Erythroblast (primary cell): ENCODE measurements at regions not wholly inside any gene's neighbourhood (a gene's known extent, or its start where the extent isn't known, plus 50 kb on each side); places are given as distances from the start of the nearest gene placed in this dataset.

Experiments
- DNase-seq, 2 experiments: peaks; one replicate each; lab custom pipeline; 2025; lab: John Stamatoyannopoulos, UW
- GATA1 ChIP-seq: IDR thresholded peaks from 2 replicates; pipeline ENCODE4 v1.6.1; 2011; ENCODE audit warnings: low read depth, mild to moderate bottlenecking, control low read depth, low read length, moderate library complexity
- POLR2A ChIP-seq: IDR thresholded peaks from 2 replicates; pipeline ENCODE4 v1.6.1; 2011; ENCODE audit warnings: mild to moderate bottlenecking, low read length

DNA sequence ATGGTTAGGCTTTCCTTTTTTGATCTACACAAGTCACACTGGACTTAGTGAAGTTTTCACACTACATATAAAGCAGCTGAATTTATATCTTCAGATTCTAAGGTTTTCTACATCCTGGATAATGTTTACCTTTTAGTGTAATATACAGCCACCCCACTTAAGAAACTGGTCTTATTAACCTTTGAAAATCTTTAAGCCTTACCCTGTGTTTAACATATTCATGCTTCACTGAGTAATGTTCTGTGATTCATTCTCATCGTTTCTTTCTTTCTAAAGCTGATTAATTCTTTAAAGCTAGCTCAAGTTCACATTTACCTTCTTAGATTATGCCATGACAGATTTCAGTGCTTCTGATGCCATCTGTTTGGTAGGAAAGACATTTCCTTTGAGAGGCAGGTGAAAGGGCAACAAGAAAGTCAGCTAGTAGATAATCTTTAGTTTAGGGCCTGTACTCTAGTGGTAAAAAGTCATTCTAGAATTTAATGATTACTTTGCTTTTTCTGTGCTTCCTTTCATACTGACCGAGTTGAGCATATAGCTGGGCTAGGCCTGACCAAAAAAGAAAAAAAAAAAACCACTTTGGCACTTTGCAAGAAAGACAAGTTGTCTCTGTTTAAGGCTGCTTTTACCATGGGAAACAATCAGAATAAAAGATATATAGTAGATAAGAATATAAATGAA lies 690.9 kb upstream of the FBXO33 start:
- no peak for DNase-seq
- no peak for TF ChIP-seq GATA1
- TF ChIP-seq POLR2A: no peak

- TF ChIP-seq POLR2A (no peak), GATA1 (no peak)
- DNase-seq: no peak
Observed at GRCh38 chr14:40119765-40120164, 687.5 kb upstream of the FBXO33 start.

DNA sequence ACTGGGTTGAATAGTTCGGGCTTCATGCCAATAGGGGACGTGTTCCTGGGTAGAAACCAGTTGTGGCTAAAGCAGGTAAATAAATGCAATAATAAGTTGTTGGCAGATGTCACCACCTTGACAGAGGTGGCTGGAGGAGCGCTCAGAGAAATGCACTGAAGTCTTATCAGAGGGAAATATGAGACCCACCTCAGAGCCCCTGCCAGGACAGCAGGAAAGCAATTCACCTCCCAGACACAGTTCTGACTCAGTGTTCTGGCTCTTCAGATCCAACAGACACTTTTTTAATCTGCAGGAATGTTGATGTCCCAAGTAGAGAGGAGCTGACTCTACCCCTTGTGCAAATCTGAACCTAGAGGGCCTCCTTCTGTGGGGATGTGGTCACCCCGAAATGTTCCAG lies 687.1 kb upstream of the FBXO33 start:
- no peak for DNase-seq
- TF ChIP-seq GATA1 (no peak), POLR2A (no peak)

GRCh38 chr14:40115583-40115982 lies 683.4 kb upstream of the FBXO33 start:
- no peak for TF ChIP-seq GATA1
- no peak for TF ChIP-seq POLR2A
- DNase-seq: no peak

DNA sequence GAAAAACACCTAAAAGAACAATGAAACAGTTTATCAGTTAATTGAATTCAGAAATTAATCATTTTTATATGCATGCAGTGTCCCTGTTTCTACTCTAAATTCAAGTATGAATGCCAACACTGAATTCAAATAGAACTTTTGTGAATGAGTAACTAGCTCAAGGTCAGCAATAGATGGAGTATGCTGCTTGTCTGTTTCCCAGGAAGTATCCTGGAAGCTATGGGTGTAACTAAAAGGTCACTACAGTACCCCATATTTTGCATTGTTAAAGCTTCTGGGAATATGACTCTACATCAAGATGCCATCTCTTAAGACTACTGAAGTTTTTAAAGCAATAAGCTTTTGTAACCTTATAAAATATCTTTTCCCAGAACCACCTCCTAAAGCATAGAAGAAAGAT lies 681.4 kb upstream of the FBXO33 start:
- no peak for DNase-seq
- no peak for TF ChIP-seq POLR2A
- TF ChIP-seq GATA1: no peak

DNA sequence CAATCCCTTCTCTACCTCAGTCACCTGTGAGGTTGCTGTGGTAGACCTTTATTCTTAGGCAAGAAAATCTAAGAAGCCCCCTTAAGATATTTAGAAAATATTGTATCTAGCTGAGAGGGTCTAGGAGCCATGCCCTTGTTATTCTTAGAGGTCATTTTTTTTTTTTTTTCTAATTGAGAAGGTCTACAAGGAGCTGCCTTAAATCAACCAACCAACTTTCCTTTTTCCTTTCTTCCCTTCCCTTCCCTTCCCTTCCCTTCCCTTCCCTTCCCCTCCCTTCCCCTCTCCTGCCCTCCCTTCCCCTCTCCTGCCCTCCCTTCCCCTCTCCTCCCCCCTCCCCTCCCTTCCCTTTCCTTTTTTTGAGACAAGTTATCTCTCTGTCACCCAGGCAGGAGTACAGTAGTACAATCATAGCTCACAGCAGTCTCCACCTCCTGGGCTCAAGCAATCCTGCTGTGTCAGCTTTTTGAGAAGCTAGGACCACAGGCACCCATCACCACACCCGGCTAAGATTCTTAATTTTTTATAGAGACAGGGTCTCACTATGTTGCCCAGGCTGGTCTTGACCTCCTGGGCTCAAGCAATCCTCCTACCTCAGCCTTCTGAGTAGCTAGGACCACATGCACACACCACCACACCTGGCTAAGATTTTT lies 668.4 kb upstream of the FBXO33 start:
- no peak for TF ChIP-seq POLR2A
- no peak for TF ChIP-seq GATA1
- DNase-seq: no peak

GRCh38 chr14:40099316-40099715 lies 667.1 kb upstream of the FBXO33 start:
- TF ChIP-seq POLR2A: no peak
- no peak for TF ChIP-seq GATA1
- no peak for DNase-seq

GRCh38 chr14:40098468-40098867 lies 666.2 kb upstream of the FBXO33 start:
- no peak for TF ChIP-seq GATA1
- no peak for TF ChIP-seq POLR2A
- no peak for DNase-seq

DNA sequence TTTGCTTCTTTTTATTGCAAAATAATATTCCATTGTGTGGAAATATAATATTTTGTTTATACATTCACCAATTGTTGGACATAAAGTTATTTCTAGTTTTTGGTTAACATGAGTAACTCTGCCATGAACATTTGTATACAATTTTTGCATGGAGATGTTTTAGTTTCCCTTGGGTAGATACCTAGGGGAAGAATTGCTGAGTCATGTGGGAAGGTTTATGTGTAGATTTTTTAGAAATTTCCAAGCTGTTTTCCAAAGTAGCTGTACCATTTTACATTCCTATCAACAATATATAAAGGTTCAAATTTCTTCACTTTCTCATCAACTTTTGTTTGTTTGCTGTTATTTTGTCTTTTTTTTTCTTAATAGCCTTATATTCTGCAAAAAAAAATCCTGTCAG lies 664.7 kb upstream of the FBXO33 start:
- no peak for DNase-seq
- TF ChIP-seq GATA1: no peak
- no peak for TF ChIP-seq POLR2A

DNA sequence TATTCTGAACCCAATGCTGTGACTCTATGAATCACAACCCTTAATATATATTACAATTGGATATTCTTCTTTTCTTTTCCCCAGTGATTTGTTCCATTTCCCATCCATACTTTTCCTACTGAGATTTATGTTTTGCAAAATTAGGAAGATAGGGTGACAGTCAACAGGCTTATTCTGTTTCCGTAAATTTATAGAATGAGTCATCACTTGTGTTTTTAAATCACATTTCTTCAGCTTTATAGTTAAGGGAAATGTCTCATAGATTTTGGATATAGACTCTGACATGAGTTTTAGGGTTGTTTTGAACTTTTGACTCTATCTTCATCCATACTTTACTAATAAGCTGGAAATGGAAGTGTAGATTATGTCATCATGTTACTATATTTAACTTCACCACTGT lies 661.6 kb upstream of the FBXO33 start:
- TF ChIP-seq POLR2A (no peak), GATA1 (no peak)
- no peak for DNase-seq

- no peak for DNase-seq
- TF ChIP-seq POLR2A: no peak
- no peak for TF ChIP-seq GATA1
Observed at GRCh38 chr14:40074169-40074568, 641.9 kb upstream of the FBXO33 start.

DNA sequence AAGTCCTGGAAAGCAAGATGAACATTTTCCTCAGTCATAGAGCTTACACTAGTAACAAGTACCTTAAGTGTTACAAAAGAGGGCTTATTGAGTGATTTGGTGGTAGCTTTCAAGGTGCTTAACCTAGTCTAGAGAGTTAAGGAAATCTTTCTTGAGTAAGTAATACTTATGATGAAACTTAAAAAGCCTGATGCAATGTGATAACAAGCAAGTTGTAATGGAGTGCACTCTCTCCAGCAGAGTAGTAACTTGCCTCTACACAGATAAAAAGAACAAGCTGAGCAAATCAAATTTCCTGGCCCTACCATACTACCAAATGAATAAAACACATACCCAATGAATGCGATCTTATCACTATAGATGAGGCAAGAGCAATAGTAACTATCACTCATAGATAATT lies 639.9 kb upstream of the FBXO33 start:
- no peak for DNase-seq
- TF ChIP-seq POLR2A: no peak
- TF ChIP-seq GATA1: no peak

DNA sequence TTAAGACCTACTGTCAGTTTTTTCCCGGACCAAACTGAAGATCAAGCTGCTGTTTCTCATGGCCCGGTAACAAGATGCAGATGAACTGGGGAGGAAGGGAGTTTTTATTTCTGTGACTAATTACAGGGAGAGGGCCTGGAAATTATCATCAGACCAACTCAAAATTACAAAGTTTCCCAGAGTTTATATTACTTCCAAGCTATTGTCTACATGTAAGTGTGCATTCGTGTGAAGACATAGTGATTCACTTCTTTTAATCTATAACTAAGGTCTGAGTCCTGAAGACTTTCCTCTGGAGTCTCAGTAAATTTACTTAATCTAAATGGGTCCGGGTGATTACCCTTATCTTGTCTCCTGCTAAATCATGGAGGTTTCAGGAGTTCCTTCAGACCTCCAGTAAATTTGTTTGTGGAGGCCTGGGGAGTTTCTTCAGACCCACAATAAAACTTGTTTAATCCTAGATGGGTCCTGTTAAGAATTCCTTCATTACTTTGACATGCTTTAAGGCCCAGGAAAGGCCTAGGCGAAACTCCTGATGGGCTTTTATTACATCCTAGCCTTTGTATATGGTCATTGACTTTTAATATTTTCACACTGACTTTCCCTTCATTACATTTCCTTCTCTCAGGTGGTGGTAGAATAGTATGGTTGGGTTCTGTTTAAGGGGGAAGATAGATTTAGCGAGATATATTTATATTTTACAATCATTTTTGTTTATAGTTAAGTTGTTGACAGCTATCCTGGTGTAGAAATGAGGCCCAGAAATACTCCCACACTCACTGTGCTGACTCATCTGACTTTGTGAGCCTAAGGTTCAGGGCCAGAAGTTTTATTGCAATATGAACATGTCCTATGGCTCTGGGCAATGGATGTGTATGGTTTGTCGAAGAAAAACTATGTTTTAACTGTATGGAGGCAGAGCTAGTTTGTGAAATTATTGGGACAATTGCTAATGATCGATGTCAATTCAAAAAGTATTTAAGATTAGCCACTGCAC lies 627.0 kb upstream of the FBXO33 start:
- TF ChIP-seq GATA1: no peak
- no peak for TF ChIP-seq POLR2A
- no peak for DNase-seq

DNA sequence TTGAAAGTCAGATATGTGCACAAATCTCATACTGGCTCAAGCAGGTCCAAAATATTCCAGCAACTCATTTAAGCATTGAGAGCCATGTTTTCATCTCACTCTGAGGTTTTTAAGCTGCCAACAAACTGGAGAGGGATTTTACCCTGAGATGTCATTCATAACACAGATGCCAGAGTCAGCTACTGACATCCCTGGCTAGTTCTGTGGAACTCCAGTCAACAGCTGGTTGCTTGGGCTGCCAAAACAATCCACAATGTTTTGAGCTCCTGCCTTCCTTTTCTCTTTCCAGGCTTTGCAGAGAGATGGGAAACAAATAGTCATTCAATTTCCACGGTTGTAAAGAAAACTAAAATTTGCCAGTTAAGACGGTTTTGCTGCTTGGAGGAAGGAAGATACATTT lies 621.2 kb upstream of the FBXO33 start:
- TF ChIP-seq POLR2A (no peak), GATA1 (no peak)
- DNase-seq: no peak

DNA sequence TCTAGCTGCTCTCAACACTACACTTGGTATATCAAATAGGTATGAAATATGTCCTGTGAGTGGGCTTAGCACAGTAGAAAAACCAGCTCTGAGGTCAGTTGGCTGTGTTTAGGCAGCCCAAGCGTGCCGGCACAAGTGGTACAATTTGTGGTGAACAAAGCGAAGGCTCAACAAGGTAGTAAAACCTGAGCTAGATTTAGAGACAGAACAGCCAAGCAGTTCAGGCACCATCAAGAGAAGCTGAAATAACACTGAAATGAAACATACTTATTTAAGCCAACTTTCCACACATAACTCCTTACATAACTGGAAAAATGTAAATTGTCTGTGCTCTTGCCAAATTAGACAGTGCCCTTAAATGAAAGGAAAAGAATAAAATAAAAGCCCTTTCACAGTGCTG lies 596.8 kb upstream of the FBXO33 start:
- TF ChIP-seq GATA1 (no peak), POLR2A (no peak)
- no peak for DNase-seq
